ENCODE measurements at regions not wholly inside any gene's neighbourhood (a gene's known extent, or its start where the extent isn't known, plus 50 kb on each side); places are given as distances from the start of the nearest gene placed in this dataset.

DNA sequence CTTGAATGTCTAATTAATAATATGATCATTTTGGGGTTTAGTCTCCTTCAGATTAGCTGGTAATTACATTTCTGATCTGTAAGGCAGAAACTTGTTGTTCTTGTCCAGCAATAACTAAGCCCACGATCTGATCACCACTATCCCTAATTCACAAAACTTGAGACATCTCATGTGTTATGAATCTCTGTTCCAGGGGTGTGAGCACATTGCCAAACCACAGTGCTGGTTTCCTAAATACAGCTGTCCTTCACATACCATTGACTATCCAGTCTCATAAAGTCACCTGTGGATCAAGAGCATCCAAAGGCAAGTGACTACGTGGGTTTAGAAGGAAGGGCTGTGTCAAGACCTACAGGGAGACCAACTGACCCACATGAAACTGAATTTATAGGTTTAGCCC lies 134.1 kb upstream of the PRLR start:
- no peak overlapping the region for H2BK120ac ChIP-seq (ENCODE audit: low read depth, low read length)
- no CpG with 5 or more reads among the region's 2 CpGs for WGBS, 2 experiments (ENCODE audit: extremely low coverage in 2 of 2, insufficient read length in 1 of 2)
- ATAC-seq (ENCODE audit: low read depth) (no peak), DNase-seq (no peak)
- H2BK15ac ChIP-seq (ENCODE audit: low read depth, low read length), result no peak overlapping the region
- ChIA-PET CTCF (no interaction called here), POLR2A (ENCODE audit: unreplicated experiment) (no interaction called here)
- intact Hi-C loops (cut with micrococcal nuclease) (no loop called here), in situ Hi-C loops (cut with MboI; ENCODE audit: low sequenced_read_pairs) (no loop called here), dilution Hi-C loops (cut with HindIII; ENCODE audit: low sequenced_read_pairs, unreplicated experiment) (no loop called here)
- BruUV-seq (replicated peaks), result no TSS peak
- H2AFZ ChIP-seq (replicated peaks; ENCODE audit: low read length, poor library complexity), result no peak overlapping the region
- no peaks in the 10 kb centered on the region for H3K79me1 ChIP-seq (ENCODE audit: low read depth in 1 of 2, low read length in 2 of 2)
- H3K9ac ChIP-seq (ENCODE audit: low read depth, low read length), result no peak overlapping the region
- TF ChIP-seq CHD1 (IDR thresholded peaks at IDR 0.05; ENCODE audit: low read depth, low read length), result no peak
- TF ChIP-seq, protein P1, sequence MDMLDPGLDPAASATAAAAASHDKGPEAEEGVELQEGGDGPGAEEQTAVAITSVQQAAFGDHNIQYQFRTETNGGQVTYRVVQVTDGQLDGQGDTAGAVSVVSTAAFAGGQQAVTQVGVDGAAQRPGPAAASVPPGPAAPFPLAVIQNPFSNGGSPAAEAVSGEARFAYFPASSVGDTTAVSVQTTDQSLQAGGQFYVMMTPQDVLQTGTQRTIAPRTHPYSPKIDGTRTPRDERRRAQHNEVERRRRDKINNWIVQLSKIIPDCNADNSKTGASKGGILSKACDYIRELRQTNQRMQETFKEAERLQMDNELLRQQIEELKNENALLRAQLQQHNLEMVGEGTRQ (IDR thresholded peaks at IDR 0.05; ENCODE audit: low read depth, low read length), result no peak
- TF ChIP-seq, protein P2, sequence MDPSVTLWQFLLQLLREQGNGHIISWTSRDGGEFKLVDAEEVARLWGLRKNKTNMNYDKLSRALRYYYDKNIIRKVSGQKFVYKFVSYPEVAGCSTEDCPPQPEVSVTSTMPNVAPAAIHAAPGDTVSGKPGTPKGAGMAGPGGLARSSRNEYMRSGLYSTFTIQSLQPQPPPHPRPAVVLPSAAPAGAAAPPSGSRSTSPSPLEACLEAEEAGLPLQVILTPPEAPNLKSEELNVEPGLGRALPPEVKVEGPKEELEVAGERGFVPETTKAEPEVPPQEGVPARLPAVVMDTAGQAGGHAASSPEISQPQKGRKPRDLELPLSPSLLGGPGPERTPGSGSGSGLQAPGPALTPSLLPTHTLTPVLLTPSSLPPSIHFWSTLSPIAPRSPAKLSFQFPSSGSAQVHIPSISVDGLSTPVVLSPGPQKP (IDR thresholded peaks at IDR 0.05; ENCODE audit: borderline replicate concordance, low read depth, low read length), result no peak
- TF ChIP-seq, protein P3, sequence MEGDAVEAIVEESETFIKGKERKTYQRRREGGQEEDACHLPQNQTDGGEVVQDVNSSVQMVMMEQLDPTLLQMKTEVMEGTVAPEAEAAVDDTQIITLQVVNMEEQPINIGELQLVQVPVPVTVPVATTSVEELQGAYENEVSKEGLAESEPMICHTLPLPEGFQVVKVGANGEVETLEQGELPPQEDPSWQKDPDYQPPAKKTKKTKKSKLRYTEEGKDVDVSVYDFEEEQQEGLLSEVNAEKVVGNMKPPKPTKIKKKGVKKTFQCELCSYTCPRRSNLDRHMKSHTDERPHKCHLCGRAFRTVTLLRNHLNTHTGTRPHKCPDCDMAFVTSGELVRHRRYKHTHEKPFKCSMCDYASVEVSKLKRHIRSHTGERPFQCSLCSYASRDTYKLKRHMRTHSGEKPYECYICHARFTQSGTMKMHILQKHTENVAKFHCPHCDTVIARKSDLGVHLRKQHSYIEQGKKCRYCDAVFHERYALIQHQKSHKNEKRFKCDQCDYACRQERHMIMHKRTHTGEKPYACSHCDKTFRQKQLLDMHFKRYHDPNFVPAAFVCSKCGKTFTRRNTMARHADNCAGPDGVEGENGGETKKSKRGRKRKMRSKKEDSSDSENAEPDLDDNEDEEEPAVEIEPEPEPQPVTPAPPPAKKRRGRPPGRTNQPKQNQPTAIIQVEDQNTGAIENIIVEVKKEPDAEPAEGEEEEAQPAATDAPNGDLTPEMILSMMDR (conservative IDR thresholded peaks at IDR 0.05; ENCODE audit: low read depth, low read length), result no peak
- no peak for TF ChIP-seq MAZ (IDR thresholded peaks at IDR 0.05; ENCODE audit: borderline replicate concordance, low read depth, low read length)
- no peak for TF ChIP-seq MAFK (IDR thresholded peaks at IDR 0.05; ENCODE audit: low read depth, low read length)
- no peak for TF ChIP-seq BHLHE40 (IDR thresholded peaks at IDR 0.05; ENCODE audit: low read depth, low read length)
- H3K14ac ChIP-seq (replicated peaks; ENCODE audit: low read depth, low read length), result no peak overlapping the region
- H2BK5ac ChIP-seq (ENCODE audit: low read depth, low read length, poor library complexity, severe bottlenecking), result no peak overlapping the region
- no peaks in the 10 kb centered on the region for H3K36me3 ChIP-seq (ENCODE audit: control insufficient read depth, insufficient read depth, low read length)
- H4K20me1 ChIP-seq (ENCODE audit: insufficient read depth, low read length), result no peaks in the 10 kb centered on the region
- no peak overlapping the region for H3K4me3 ChIP-seq (ENCODE audit: insufficient read depth, low read depth, low read length)
- no peak overlapping the region for H4K91ac ChIP-seq (ENCODE audit: insufficient read depth, low read depth, low read length)
- no peak overlapping the region for H3K4me2 ChIP-seq (ENCODE audit: low read depth, low read length)
- no peaks in the 10 kb centered on the region for H3K9me3 ChIP-seq (ENCODE audit: control insufficient read depth, insufficient read depth, low read length)
- H4K5ac ChIP-seq (ENCODE audit: low read depth, low read length), result no peak overlapping the region
- H3K27ac ChIP-seq (ENCODE audit: insufficient read depth, low read length), result no peak overlapping the region
- no peak overlapping the region for H2AK9ac ChIP-seq (replicated peaks; ENCODE audit: low read depth, low read length, poor library complexity)
- no peaks in the 10 kb centered on the region for H3K4me1 ChIP-seq (ENCODE audit: control insufficient read depth, insufficient read depth, low read length)
- no peak overlapping the region for H4K8ac ChIP-seq (ENCODE audit: low read depth in 2 of 2, low read length in 2 of 2)
- no peaks in the 10 kb centered on the region for H3K27me3 ChIP-seq (ENCODE audit: control insufficient read depth, insufficient read depth, low read length)
- H3K23ac ChIP-seq (ENCODE audit: low read depth, low read length), result no peak overlapping the region
- no peak overlapping the region for H2AK5ac ChIP-seq (ENCODE audit: low read depth, low read length)
- H3K56ac ChIP-seq (ENCODE audit: extremely low read depth, insufficient read depth, low read length), result no peak overlapping the region
- no peak overlapping the region for H2BK20ac ChIP-seq (ENCODE audit: low read depth, low read length)
- no peaks in the 10 kb centered on the region for H3K9me1 ChIP-seq (ENCODE audit: insufficient read depth, low read length)
- no peak overlapping the region for H3K4ac ChIP-seq (ENCODE audit: low read depth, low read length)
- H3K18ac ChIP-seq (ENCODE audit: low read depth, low read length), result no peak overlapping the region

All from IMR-90 (cell line).